RKO (cell line): ENCODE measurements at regions not wholly inside any gene's neighbourhood (a gene's known extent, or its start where the extent isn't known, plus 50 kb on each side); places are given as distances from the start of the nearest gene placed in this dataset.
"Not testable (repeated sequence)": the region's sequence is repeated elsewhere in the genome, so short reads cannot be mapped to it uniquely, and the experiment has no call there.

Experiments used
- DNase-seq: peaks from one replicate; pipeline ENCODE4 v3.0.0-alpha.2; 2016; ENCODE audit warnings: low spot score

DNA sequence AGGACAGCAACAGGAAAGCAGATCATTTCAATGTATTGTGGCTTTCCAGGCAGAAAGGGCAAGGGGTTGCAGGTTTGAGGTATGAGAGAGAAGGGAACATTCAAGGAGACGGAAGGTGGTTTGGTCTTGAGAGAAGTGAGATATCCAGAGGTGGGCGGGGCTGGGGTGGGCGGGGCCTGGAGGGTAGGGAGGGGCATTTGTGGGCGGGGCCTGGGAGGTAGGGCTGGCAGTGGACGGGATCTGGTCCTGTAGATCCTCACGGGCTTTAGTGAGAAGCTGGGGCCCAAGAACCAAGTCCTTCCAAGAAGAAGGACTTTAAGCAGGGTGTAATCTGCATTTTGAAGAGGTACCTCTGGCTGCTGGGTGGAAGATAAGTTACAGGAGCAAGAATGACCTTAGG lies 199.2 kb downstream of the MN1 start:
- DNase-seq, result no peak

DNA sequence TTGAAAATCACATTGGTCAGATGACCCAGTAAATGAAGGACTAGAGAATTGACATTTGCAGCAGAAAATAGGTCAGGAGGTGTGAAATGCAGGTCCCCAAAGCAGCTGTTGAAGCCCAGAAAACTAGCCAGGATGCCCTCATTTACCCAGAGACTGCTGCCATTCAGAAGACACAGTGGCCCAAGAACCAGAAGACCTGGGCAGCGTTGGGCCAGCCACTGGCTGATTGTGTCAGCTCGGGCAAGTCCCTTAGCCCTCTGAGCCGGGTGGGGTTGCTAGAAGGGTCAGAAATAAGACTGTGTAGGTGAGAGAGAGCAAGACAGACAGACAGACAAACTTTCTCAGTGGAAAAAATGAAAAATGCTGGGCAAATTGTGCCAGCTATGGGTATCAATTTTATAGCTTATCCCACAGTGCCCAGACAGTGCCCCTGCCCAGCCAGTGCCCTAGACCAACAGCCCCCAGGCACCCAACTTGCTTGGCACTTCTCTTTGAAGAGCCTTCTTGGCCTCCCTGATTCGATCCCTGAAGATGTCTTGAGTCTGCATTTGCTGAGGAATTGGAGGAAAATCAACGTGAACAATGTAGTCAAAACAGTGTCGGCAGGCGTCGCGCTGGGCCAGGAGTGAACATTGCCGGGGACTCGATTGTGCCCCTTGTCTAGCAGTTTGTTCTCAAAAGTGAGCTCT lies 198.3 kb downstream of the MN1 start:
- DNase-seq, result no peak

DNA sequence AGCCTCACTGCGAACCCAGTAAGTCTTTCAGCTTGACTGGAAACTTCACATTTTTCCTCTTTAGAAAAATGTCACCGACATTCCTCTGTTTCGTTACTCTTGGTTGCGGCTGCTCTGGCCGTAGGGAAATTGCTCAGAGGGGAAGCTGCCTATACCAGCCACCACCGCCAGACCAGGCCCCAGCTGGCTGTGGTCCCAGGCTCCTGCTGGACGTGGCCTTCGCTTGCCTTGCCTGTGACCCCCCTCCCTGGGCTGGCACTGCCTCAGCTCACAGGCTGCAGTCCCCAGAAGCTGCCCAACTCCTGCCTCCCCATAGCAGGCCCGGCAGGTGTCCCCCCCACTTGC lies 197.8 kb downstream of the MN1 start:
- DNase-seq, result no peak

DNA sequence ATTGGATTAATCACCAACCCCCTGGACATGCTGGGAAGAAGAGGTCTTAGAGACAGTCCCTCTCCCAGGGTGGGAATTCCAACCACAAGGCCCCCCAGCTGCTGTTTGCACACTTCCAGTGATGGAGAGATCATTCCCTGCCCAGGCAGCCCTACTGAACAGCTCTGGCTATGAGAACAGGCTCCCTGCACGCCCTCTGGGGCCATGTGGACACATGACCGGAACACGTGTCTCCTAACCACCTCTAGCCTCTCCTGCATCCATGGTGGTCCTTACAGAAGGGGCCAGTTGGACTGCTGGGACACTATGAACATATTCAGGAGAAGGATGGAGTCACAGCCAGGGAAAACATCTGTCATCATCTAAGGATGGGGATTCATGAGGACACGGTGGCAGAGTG lies 196.2 kb downstream of the MN1 start:
- DNase-seq, result no peak

DNA sequence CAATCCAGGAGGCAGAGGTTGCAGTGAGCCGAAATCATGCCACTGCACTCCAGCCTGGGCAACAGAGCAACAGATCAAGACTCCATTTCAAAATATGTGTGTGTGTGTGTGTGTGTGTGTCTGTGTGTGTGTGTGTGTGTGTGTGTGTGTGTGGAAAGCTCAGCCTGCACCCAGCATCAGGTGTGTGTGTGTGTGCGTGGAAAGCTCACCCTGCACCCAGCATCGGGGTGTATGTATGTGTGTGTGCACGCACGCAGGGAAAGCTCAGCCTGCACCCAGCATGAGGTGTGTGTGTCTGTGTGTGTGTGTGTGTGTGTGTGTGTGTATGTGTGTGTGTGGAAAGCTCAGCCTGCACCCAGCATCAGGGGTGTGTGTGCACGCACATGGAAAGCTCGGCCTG lies 193.8 kb downstream of the MN1 start:
- DNase-seq, result not testable (repeated sequence)

DNA sequence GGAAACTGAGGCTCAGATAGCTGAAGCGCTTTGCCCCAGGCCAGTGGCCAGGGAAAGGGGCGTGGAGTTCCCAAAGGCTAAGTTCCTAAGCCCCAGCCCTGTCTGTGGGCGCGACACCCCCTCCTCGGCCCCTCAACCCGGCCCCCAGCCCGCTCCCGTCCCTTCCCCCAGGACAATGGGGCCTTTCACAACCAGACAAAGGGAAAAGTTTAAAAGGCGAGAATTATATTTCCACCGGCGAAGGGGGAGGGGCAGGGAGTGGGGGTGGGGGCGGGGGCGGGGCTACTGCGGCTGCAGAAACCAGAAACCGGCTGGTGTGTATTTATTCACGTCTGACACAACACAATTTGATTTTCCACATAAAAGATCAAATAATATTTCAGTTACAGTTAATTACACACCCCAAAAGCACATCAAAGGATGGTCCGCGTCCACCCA lies 192.1 kb downstream of the MN1 start:
- no peak for DNase-seq

DNA sequence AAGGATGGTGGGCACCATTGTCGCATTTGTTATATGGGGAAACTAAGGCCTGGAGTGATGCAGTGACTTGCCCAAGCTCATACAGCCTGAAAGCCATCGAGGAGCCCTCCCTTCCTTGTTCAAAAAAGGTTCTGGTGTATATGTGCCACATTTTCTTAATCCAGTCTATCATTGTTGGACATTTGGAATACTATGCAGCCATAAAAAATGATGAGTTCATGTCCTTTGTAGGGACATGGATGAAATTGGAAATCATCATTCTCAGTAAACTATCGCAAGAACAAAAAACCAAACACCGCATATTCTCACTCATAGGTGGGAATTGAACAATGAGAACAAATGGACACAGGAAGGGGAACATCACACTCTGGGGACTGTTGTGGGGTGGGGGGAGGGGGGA lies 191.4 kb downstream of the MN1 start:
- not testable (repeated sequence) for DNase-seq

DNA sequence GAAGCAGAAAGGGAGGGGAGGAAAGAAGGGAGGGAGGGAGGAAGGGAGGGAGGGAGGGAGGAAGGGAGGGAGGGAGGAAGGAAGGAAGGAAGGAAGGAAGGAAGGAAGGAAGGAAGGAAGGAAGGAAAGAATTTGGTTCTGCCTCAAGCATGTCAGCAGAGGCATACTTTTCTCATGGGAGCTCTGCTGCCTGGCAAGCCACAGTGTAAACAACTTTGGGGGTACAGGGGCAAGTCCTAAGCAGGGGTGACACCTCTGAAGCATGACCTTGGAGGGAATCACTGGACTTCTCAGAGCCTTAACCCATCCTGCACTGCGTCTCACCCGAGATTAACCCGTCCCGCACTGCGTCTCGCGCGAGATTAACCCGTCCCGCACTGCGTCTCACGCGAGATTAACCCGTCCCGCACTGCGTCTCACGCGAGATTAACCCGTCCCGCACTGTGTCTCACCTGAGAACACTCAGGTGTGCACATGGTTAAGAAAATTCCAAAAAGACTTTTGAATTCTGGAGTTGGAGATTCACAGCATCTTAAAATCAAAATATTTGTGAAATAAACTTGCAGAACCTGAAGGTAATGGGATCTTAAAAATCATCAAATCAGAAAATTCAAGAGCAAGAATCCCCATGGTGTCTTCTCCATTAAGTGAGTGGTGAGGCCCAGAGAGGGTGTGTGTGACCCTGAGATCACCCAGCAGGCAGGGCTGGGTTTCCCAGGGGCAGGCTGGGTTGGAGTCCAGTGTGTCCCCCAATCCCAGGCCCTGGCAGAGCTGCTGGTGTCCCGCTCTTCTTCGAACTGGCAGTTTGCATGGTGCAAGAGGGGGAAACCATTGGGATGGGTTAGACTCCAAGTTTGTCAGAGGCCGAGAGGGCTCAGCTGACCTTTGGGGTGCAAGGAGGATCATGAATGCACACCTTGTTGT lies 190.4 kb downstream of the MN1 start:
- no peak for DNase-seq

DNA sequence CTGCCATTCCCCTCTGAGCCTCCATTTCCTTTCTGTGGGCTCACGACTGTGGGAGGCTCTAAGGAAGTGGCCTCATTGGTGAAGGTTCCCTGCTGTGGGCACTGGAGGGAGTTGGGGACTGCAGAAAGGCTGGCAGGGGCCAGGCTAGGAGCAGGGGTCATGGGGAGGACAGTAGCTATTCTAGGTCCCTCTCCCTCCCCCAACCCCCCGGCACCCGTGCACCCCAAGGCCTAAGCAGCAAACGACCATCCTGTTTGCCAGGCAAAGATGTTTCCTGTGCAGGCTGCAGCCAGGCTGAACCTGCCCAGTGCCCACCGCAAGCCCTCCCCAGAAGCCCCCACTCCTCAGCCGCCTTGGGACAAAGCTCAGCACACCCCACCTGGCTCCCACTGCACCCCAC lies 189.4 kb downstream of the MN1 start:
- DNase-seq, result no peak

DNA sequence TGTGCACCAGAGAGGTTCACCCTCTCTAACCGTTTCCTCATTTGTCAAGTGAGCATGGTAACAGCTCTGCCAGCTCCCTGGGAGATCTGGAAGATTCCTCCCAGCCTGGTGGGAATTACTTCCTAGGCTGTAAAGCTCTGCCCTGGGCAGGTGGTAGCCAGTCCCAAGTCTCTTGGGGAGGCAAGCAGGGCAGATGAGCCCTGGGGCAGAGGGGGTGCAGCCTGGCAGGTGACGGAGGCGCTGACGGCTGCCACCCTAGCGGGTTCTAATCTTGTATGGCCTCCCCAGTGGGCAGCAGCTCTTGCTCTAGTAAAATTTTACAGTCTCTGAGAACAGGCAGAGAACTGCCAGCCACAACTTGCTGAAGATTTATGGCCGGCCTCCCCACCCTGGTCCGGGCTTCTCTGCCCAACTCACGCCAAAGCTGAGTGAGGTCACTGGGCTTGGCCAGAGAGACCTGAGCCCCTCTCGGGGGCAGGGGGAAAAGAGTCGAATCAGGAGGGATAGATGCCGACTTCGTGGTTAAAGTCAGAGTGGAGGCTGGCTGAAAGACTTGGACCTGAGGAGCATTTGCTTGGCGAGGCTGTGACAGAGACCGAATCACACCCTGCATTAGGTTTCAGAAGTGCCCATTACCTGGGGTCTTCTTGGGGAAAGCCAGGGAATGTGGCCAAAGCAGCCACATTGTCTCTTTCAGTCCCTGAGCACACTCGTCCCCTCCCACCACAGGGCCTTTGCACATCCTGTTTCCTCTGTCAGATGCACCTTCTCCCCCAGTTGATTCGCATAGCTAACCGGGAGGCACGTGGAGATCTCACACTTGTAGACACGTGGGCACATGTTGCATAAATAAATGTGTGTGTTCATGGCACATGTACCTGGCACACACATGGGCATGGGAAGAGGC lies 188.2 kb downstream of the MN1 start:
- DNase-seq, result no peak

DNA sequence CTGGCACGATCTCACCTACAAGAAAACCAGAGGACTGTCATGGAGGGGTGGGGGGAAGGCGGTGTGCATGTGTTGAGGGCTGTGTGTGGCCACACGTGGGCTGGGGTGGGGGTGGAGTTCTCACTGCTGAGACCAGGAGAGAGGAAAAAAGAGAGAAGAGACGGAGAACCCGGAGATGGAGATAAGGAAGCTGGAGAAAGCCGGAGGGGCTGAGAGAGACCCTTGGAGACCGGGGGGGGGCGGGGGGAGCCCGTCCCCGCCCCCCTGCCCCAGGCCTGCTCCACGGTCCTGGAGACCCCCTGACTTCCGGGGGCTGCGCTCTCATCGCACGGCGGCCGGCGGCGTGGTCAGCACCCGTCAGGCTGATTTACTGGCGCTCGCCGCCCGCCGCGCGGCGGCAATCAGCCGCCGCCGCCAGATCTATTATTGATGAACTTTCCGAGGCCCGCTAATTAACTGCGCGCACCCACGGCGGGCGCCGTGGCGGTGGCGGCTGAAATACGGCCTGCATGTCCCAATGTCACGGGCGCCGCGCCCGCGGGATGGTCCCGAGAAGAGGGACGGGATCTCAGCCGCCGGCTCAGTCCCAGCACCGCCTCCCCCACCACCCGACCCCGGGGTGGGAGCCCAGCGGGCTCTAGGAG lies 187.4 kb downstream of the MN1 start:
- DNase-seq, result no peak

DNA sequence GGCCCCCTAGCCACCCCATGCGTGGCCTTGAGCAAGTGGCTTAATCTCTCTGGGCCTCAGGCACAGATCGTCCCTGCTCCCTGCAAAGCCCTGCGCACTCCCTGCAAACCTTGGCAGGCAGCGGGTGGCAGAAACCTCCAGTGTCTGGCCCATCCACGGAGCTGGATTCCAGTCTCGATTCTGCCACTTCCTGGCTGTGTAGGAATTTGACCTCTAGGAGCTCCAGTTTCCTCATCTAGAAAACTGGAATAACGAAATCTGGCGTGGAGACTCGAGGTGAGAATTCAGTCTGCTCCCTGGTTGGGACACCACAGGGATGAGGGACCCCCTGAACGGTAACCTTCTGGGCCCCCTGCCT lies 186.9 kb downstream of the MN1 start:
- no peak for DNase-seq

DNA sequence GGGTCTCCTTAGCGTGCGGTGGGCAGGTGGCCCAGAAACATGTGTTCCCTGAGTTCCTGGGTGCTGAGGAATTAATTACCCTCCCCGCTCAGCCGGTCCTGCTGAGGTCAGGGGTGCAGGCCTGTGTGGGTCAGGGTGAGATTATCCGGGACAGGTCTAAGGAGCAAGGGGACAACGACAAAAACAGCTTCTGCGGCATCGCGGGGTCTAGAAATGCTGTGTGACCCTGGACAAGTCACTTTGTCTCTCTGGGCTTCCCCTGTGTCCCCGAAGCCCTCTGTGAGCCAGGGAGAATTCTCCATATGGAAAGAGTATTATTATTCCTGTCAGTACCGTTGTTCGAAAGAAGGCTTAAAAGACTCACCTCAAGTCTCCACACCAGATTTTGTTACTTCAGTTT lies 186.1 kb downstream of the MN1 start:
- DNase-seq, result no peak

DNA sequence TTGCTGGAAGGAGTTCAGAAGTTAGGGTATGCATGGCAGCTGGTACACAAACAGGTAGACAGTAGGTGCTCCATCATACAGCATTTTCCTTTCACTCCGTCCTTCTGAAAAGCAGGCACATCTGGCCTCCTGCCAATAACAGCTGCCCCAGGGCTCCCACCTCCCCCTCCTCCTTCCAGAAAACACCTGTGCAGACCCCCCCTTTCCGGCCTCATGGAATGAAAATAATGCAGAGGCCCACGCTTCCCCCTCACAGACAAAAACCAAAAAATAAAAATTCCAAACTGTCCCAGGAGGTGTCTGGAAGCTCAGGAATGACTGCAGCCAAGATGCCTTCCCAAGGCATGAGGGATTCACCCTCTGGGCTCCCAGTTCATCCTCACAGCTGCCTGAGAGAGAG lies 185.5 kb downstream of the MN1 start:
- no peak for DNase-seq

DNA sequence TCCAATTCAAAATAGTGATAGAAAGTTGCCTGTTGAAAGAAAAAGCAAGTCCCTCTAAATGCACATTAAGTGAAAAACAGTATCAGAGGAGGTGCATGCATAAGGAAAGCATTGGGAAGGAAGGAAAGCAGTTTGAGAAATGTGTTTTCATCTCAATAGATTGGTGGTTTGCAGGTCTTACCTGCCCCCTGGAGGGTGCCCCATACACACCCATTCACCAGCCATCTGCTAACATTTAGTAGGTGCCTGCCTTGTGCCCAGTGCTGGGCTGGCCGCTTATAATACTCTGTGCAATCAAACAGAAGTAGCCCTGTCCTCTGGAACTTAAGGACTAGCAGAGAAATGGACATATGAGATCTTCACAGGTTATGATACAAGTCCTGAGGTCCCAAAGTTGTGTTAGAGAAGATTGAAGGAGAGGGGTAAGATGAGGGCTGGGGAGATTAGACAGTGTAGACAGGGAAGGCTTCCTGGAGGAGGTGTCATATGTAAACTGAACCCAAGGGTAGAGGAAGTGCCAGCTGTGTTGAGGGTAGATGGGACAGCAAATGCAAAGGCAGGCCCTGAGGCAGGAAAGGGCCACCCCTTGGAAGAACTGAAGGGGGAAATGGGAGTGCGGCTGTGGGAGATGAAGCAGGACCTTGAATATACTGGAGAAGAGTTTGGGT lies 184.2 kb downstream of the MN1 start:
- DNase-seq, result no peak

DNA sequence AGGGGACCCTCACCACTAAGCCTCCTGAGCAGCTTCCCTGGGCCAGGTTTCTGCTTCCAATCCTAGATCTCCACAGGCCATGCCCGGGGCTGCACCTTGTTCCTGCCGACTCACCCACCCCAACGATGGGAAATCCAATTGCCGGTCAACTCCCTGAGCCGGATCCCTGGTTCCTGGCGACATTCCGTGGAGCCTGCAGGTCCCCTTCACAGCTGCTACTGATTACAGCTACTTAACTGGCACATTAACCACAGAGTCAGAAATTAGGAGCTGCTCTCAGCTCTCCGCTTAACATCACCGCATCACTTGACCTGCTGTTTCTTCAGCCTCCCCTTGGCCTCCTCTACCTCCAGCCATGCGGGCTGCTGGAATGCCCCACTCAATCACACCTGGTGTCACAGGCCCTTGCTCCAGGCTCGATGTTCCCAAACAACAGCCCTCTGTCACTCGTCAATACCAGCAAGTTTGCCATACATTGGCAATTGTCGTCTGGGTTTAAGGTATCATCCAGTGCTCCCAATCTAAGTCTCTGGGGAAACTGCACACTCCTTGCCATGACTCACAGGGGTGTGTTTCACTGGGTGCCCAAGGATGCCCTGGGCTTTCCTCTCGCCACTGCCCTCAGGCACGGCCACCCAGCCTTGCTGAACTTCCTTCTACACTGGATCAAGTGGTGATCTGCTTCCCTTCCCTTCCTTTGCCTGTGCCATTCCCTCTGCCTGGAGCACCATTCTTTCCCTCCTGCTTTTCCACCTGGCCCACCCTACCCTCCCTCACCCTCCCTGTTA lies 181.0 kb downstream of the MN1 start:
- DNase-seq, result no peak

DNA sequence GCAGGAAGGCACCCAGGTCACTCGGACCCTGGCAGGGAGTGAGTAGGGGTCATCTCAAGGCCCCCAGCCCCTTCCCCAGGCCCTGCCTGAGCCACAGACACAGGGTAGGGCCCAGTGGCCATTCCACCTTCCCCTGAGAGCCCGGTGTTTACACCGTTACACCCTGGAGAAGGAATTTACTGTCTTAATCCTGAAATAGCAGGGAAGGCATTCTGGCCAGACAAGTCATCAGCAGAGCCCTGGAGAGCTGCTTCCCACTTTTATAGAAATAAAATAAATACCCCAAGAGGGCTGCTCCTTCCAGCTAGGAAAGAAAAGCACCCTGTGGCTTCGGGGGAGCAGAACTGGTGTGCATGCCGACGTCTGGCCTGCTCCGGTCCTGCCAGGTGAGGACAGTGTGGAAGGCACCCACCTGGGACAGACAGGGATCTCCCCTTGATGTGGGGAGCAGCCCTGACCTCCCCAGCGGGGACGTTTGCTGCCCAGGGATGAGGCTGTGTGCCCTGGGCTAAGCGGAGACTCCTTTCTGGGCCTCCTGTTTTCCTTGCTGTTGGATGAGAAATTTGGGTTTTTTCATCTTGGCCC lies 180.0 kb downstream of the MN1 start:
- no peak for DNase-seq

DNA sequence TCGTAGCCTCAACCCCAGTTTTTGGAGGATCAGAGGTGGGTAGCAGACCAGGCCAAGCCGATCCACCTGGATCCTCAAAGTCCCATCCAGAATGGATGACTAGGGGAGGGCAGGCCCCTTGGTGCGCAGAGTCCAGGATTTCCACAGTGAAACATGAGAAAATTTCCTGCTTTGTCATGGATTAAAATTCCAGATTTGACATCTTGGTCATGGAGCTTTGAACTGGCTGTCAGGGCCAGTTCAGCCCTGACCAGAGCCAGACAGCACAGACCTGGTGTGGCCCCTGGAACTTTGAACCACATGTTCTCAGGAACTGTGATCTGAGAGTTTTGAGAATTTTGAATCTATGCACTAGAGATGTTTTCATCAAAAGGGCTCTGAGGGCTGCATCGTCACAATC lies 177.5 kb downstream of the MN1 start:
- no peak for DNase-seq

DNA sequence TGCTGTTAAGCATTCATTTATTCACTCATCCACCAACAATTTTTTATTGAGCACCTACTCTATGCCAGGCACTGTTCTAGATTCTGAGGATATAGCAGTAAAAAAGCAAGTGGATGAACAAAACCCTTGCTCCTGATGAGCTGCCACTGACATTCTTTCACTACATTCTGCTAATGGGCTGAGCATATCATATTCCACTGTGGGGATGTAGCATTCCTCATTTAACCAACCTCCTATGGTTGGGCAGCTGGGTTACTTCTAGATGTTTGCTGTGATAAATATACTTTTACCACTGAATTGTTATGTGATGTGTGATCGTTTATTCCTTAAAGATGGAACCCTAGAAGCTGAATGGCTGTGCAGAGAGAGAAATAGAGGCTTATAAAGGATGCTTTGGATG lies 176.9 kb downstream of the MN1 start:
- no peak for DNase-seq
